Fibroblast of skin of abdomen (primary cell): ENCODE measurements at regions not wholly inside any gene's neighbourhood (a gene's known extent, or its start where the extent isn't known, plus 50 kb on each side); places are given as distances from the start of the nearest gene placed in this dataset.
A peak's percentile ranks its signal among the peaks of the same experiment; 100 is the strongest.
"Not testable (repeated sequence)": the region's sequence is repeated elsewhere in the genome, so short reads cannot be mapped to it uniquely, and the experiment has no call there.

Experiments
- DNase-seq: peaks from one replicate; pipeline ENCODE4 v3.0.0-alpha.2; 2013

GRCh38 chr6:74611220-74611619 lies 594.6 kb downstream of the COL12A1 start:
- DNase-seq: peak; percentile 38

GRCh38 chr6:74610352-74610751 lies 595.5 kb downstream of the COL12A1 start:
- no peak for DNase-seq

GRCh38 chr6:74609871-74610270 lies 596.0 kb downstream of the COL12A1 start:
- DNase-seq: peak; percentile 65

- DNase-seq: no peak
Measured at GRCh38 chr6:74607934-74608333, 597.9 kb downstream of the COL12A1 start.

GRCh38 chr6:74607468-74607867 lies 598.4 kb downstream of the COL12A1 start:
- no peak for DNase-seq

- DNase-seq: peak; percentile 97
Measured at GRCh38 chr6:74606582-74607071, 599.2 kb downstream of the COL12A1 start.

GRCh38 chr6:74605922-74606581 lies 599.8 kb downstream of the COL12A1 start:
- no peak for DNase-seq

GRCh38 chr6:74604279-74604678 lies 601.6 kb downstream of the COL12A1 start:
- no peak for DNase-seq

GRCh38 chr6:74603322-74604076 lies 602.4 kb downstream of the COL12A1 start:
- peak; percentile 74 for DNase-seq

- no peak for DNase-seq
Measured at GRCh38 chr6:74602206-74602605, 603.6 kb downstream of the COL12A1 start.

- no peak for DNase-seq
Measured at GRCh38 chr6:74598462-74599393, 607.1 kb downstream of the COL12A1 start.

- no peak for DNase-seq
Measured at GRCh38 chr6:74597840-74598239, 608.0 kb downstream of the COL12A1 start.

- peak; percentile 69 for DNase-seq
Measured at GRCh38 chr6:74597266-74597665, 608.6 kb downstream of the COL12A1 start.

GRCh38 chr6:74596588-74596987 lies 609.3 kb downstream of the COL12A1 start:
- peak; percentile 71 for DNase-seq

GRCh38 chr6:74594350-74594749 lies 611.5 kb downstream of the COL12A1 start:
- not testable (repeated sequence) for DNase-seq

- no peak for DNase-seq
Measured at GRCh38 chr6:74588094-74588832, 617.6 kb downstream of the COL12A1 start.

GRCh38 chr6:74587386-74587785 lies 618.5 kb downstream of the COL12A1 start:
- no peak for DNase-seq

GRCh38 chr6:74585753-74586152 lies 620.1 kb downstream of the COL12A1 start:
- peak; percentile 50 for DNase-seq

GRCh38 chr6:74581681-74582080 lies 624.2 kb downstream of the COL12A1 start:
- DNase-seq: no peak

GRCh38 chr6:74579794-74580193 lies 626.1 kb downstream of the COL12A1 start:
- DNase-seq: no peak

GRCh38 chr6:74579047-74579446 lies 626.8 kb downstream of the COL12A1 start:
- DNase-seq: no peak

- peak; percentile 92 for DNase-seq
Measured at GRCh38 chr6:74578339-74578738, 627.5 kb downstream of the COL12A1 start.
